ENCODE measurements at regions not wholly inside any gene's neighbourhood (a gene's known extent, or its start where the extent isn't known, plus 50 kb on each side); places are given as distances from the start of the nearest gene placed in this dataset.

- Histone ChIP-seq H3K27ac (ENCODE audit: low read depth, low read length, poor library complexity, severe bottlenecking) (no peak overlapping the region), H3K9ac (ENCODE audit: low read length) (no peak overlapping the region), H3K79me2 (ENCODE audit: insufficient read depth, low read length) (no peaks in the 10 kb centered on the region), H3K9me3 (ENCODE audit: low read length) (no peaks in the 10 kb centered on the region), H3K36me3 (ENCODE audit: insufficient read depth, low read length) (no peaks in the 10 kb centered on the region), H3K4me2 (ENCODE audit: low read length) (no peak overlapping the region), H3K9me2 (ENCODE audit: low read depth, low read length) (no peaks in the 10 kb centered on the region), H4K20me1 (ENCODE audit: insufficient read depth, low read length) (no peaks in the 10 kb centered on the region), H3K4me1 (ENCODE audit: insufficient read depth, low read length, severe bottlenecking) (no peaks in the 10 kb centered on the region), H3F3A (ENCODE audit: insufficient read depth, low read length) (no peaks in the 10 kb centered on the region), H3K4me3 (ENCODE audit: low read depth, low read length, poor library complexity, severe bottlenecking) (no peak overlapping the region), H3K27me3 (ENCODE audit: insufficient read depth, low read length) (no peaks in the 10 kb centered on the region), H2AFZ (ENCODE audit: low read length) (no peak overlapping the region)
- TF ChIP-seq EZH2 (IDR thresholded peaks at IDR 0.05; ENCODE audit: borderline replicate concordance, low read length) (no peak), CTCF (IDR thresholded peaks at IDR 0.05; ENCODE audit: low read length) (no peak)
Observed at GRCh38 chrX:56385336-56385735, 153.2 kb downstream of the KLF8 start.

DNA sequence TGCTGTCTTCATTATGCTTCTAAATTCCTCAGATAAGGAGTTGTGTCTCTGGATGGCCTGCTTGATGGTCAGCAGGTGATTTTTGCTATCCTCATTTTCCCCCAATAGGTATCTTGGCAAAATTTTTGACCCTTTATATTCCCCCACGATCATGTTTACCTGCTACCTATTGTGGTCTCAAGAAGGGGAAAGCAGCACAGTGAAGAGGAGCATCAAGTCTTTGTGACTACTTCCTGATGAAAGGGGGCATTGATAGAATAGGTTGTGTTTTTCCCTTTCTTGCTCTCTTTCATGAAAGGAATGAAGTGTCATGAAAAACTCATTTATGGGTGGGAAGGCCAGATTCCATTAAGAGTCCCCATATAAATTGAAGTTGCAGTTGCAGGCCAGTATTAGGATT, 153.8 kb downstream of the KLF8 start:
- Histone ChIP-seq H3K9me3 (ENCODE audit: low read length) (no peaks in the 10 kb centered on the region), H3K79me2 (ENCODE audit: insufficient read depth, low read length) (no peaks in the 10 kb centered on the region), H2AFZ (ENCODE audit: low read length) (no peak overlapping the region), H3K4me3 (ENCODE audit: low read depth, low read length, poor library complexity, severe bottlenecking) (no peak overlapping the region), H3K4me1 (ENCODE audit: insufficient read depth, low read length, severe bottlenecking) (no peaks in the 10 kb centered on the region), H3F3A (ENCODE audit: insufficient read depth, low read length) (no peaks in the 10 kb centered on the region), H3K9me2 (ENCODE audit: low read depth, low read length) (no peaks in the 10 kb centered on the region), H3K4me2 (ENCODE audit: low read length) (no peak overlapping the region), H3K36me3 (ENCODE audit: insufficient read depth, low read length) (no peaks in the 10 kb centered on the region), H3K27me3 (ENCODE audit: insufficient read depth, low read length) (no peaks in the 10 kb centered on the region), H3K9ac (ENCODE audit: low read length) (no peak overlapping the region), H3K27ac (ENCODE audit: low read depth, low read length, poor library complexity, severe bottlenecking) (no peak overlapping the region), H4K20me1 (ENCODE audit: insufficient read depth, low read length) (no peaks in the 10 kb centered on the region)
- TF ChIP-seq CTCF (IDR thresholded peaks at IDR 0.05; ENCODE audit: low read length) (no peak), EZH2 (IDR thresholded peaks at IDR 0.05; ENCODE audit: borderline replicate concordance, low read length) (no peak)

DNA sequence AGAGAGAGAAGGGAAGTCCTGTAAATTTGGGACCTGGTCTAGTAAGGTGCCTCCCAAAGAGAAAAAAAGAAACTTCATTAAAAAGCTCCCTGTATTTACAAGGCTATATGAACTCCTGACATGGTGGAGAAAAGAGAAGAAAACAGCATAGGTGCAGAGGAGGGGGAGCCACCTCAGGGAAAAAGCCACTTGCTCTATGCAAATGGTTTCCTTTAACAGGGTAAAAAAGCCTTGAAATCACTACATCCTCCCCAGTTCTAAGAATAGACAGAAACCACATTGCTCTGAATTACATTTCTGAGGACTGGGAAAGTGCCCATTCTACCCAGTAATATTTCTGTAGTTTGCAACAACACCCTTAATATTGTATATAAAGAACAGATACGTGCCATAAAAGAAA, 165.5 kb downstream of the KLF8 start:
- Histone ChIP-seq H3K36me3 (ENCODE audit: insufficient read depth, low read length) (no peaks in the 10 kb centered on the region), H3K9me2 (ENCODE audit: low read depth, low read length) (no peaks in the 10 kb centered on the region), H3K4me2 (ENCODE audit: low read length) (no peak overlapping the region), H4K20me1 (ENCODE audit: insufficient read depth, low read length) (no peaks in the 10 kb centered on the region), H3K9ac (ENCODE audit: low read length) (no peak overlapping the region), H2AFZ (ENCODE audit: low read length) (no peak overlapping the region), H3K27ac (ENCODE audit: low read depth, low read length, poor library complexity, severe bottlenecking) (no peak overlapping the region), H3K27me3 (ENCODE audit: insufficient read depth, low read length) (no peaks in the 10 kb centered on the region), H3K9me3 (ENCODE audit: low read length) (no peaks in the 10 kb centered on the region), H3F3A (ENCODE audit: insufficient read depth, low read length) (no peaks in the 10 kb centered on the region), H3K4me1 (ENCODE audit: insufficient read depth, low read length, severe bottlenecking) (no peaks in the 10 kb centered on the region), H3K4me3 (ENCODE audit: low read depth, low read length, poor library complexity, severe bottlenecking) (no peak overlapping the region), H3K79me2 (ENCODE audit: insufficient read depth, low read length) (no peaks in the 10 kb centered on the region)
- TF ChIP-seq CTCF (IDR thresholded peaks at IDR 0.05; ENCODE audit: low read length) (no peak), EZH2 (IDR thresholded peaks at IDR 0.05; ENCODE audit: borderline replicate concordance, low read length) (no peak)

Measured in OCI-LY1 (cell line).